Right forelimb (tissue), 1 donor: ENCODE measurements at regions not wholly inside any gene's neighbourhood (a gene's known extent, or its start where the extent isn't known, plus 50 kb on each side); places are given as distances from the start of the nearest gene placed in this dataset.
"Not testable (repeated sequence)": the region's sequence is repeated elsewhere in the genome, so short reads cannot be mapped to it uniquely, and the experiment has no call there.

Experiments used
- DNase-seq: peaks from one replicate; pipeline ENCODE4 v3.0.0-alpha.2; 2018

DNA sequence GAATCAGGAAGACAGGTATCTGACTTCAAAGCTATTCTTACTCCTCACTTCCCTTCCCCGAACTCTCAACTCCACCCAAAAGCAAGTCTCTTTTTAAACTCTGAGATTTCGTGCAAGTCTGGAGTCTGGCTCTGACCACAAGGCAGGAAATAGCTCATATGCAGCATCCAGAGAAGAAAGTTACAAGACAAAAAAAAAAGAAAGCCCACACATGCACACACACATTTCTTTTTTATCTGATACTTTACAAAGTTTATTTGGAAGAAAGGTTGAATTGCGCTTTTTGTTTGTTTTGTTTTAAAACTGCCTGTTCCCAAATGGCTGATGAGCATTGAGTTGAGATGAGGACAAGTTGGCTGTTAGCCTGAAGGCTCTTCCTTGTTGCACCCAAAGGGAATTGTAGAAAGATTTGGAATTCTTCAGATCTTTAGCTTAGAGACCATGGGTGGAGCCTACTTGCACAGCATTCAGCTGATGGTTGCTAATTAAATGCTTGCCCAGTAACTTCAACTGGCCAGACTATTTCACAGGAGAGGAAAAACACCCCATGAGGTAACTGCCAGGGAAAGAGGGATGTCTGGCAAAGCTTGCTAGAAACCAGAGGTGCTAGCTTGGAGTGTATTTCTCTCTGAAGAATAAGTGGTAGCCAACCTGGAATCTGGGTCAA is 490.3 kb downstream of the TTLL7 start:
- no peak for DNase-seq

DNA sequence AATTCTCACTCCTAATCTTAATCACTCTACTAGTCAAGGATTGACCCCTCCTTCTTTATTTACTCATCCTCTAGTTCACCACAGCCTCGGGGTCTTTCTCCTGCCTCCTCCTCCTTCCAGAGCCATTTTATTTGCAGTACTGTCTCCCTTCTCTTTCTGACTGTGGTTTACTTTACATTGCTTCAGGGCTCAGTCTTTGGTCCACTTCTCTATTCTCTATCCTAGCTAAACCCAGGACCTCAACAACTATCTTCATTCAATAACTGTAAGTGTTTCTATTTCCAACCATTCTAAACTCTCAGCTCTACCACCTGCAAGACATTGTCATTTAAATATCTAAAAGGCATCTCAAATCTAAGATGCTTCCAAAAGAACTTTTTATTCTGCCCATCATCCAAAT is 493.8 kb downstream of the TTLL7 start:
- DNase-seq = no peak

DNA sequence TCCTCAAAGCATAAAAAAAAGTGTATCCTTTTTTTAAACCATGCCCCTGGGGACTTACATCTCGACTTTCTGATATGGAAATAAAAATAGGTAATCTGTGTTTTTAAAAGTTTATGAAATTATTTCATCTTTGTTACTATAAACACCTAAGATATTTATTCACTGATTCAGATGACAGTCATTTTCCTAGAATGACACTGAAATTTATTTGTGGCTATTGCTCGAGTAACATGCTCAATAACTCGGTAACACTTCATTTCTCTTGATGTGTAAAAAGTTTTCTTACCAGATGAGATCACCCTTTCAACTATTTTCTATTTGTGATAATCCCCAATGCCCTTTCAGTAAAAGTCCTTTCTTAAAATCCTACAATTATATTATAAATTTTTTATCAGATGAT is 495.8 kb downstream of the TTLL7 start:
- no peak for DNase-seq

DNA sequence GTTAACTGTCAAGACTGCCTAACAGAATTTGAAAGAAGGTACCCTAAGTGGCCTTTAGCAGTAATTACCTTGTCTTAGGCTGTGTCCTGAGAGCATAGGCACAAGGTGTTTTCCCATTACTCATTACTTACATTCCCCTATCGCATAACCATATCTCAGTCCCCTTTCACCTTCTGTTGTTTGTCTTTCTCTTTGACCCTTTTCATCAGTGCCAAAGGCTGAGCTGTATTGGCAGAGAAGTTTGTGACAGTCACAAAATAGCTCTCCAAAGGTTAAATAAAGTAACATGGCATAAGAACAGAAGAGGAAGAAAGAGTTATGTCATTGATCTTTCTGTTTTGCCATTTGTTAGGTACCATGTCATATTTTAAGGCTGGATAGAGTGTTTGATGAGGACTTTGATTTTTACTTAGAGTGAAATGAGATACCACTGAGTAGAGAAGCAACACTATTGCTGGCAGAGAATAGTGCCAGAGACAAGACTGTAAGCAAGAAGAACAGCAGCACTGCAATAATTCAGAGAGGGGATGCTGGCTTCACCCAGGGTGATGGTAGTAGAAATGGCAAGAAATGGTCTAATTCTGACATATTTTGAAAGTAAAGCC is 497.8 kb downstream of the TTLL7 start:
- no peak for DNase-seq

DNA sequence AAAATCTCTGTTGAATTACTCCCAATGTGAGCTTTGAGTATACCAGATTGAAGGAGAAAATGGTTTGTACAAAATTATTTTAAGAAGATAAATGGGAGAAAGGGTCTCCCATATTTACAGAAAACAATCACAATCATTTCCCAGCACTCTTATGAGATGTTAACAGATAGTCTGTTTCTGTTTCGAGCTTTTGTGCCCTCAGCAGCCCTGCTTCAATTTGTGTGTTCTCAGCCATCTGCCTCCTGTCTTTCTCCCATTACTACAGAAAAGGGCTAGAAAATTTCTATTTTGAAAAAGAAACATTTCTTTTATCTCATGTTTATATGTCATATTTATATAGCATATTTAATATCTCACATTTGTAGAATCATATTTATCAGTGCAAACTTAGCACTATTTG is 498.4 kb downstream of the TTLL7 start:
- no peak for DNase-seq

DNA sequence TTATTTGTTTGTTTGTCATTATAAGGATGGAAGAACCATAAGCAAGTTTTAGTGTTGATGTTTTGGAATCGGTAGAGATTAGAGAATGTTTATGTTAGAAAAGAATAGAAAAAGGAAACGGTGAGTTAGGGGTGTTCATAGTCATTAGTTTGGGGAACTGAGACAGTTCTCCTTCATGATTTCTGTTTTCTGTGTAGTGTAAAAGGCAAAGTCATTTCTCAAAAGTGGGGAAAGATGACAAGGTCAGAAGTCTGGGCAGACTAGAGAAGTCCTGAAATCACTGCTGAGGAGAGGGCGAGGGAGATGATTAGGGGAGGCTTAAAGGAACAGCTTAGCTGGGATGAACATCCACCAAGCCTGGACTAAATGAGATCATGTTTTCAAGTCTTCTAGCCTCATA is 498.9 kb downstream of the TTLL7 start:
- DNase-seq = no peak

DNA sequence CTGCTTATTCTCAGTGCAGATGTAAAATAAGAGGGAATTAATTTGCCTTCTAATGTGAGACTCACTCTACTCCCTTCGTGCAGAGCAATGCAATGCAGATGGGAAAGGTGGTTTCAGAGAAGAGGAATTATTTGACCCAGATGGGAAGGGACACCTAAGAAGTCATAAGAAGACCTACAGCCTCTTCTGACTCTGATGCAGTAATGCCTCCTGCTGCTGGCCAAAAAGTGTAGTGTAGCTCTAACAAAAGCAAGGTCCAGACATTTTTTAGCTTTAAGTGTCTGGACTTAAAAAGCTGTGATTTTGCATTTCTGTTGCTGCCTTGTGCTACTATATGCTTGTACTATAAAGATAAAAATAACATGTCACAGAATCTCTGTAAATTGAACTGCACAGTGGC is 501.4 kb downstream of the TTLL7 start:
- no peak for DNase-seq

DNA sequence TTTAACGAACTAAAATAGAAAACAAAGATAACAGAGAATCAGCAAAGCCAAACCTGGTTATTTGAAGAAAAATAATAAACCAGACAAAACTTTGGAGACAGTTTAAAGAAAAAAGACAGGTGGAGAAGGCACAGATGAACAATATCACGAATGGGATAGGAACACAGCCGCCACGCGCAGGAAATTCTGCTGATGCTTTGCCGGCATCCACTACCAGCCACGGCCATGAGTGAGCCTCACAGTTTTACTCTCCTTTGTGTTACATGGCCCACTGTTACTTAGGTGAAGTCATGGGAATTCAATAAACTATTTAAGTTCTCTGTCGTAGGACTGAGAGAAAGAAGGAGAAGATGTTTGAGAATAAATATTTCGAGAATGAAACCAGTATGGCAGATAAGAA is 503.4 kb downstream of the TTLL7 start:
- DNase-seq = no peak

DNA sequence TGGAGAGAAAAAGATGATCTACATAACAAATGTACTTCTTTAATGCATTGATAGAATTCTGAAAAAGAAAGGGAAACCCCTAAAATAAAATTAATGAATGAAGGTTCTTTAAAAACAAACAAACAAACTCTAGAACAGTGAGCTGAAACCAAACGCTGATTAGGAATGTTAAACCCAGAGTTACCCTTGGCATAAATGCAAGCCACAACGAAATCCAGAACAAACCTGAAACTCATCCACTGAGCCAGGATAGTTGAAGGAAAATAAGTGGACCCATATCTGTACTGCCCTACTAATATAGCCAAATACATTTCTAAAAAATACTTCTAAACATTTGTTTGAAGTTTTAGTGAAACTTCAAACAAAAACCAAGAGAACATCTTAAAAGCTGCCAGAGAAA is 505.3 kb downstream of the TTLL7 start:
- DNase-seq = no peak

DNA sequence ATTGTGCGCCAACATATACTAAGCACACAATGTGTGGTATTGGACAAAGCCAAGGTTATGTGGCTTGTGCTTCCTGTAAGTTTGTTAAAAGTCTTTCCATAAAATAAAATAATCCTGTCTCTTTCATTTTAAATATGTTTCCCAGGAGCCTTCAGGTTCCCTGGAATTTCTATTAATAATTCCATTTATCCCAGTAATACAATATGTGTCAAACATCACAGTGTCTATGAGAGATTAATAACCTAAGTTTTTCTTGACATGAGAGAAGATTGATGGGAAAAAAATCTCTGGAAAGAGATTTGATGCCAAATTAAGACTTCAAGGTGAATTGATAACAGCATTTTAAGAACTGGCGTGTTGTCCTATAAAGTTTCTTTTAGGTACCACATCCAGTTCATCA is 507.0 kb downstream of the TTLL7 start:
- DNase-seq = no peak

DNA sequence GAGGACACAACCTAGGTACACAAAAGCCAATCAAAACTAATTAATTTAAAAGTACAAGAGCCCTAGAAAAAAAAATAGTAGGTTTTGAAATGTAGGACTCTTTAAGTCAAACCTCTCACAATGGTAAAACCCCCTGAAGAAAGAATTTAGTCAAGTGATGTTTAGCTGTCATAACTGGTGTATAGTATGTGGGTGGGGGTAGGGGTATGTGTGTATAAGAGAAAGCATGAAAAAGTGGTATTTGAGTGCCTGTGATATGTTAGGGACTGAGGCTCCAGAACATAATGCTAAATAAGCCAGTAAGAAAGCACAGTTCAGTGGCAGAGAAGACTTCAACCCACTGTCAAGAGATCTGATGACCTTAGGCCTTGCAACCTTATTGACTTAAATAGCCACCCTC is 507.9 kb downstream of the TTLL7 start:
- DNase-seq = no peak

DNA sequence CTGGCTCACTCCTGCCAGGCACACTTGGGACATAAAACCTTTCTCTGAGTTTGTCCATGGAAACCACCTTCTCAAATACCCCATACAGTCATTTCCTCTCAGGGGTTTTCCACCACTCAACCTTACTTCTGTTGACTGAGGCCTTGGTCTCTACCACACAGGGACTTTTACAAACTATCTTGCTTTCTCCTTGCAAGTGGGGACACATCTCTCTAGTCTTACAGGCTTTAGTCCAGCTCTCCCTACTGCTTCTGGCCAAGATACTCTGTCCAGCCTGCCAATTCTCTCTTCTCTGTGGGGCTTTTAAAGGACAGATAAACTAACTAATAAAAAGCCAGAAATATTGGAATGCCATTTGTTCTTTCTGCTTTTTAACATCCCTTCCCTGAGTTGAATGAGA is 510.8 kb downstream of the TTLL7 start:
- DNase-seq = not testable (repeated sequence)

DNA sequence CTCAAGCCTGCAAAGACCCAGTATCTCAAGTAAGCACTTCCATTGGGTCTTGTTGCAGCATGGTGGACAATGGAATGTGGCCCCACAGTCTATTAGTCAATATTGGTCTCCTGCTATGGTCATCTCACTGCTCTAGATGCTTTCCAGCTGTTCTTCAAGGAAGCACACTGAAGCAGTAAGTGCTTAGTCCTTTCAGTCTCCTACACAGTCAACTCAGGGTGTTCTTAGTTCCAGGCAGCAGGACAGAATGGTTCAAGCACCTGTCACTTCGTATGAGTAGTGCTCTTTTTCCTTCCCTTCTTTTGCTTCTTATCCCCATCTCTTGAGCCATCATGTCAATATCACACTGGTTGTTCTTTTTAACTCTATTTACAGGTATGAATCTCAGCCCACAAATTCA is 511.5 kb downstream of the TTLL7 start:
- DNase-seq = not testable (repeated sequence)

DNA sequence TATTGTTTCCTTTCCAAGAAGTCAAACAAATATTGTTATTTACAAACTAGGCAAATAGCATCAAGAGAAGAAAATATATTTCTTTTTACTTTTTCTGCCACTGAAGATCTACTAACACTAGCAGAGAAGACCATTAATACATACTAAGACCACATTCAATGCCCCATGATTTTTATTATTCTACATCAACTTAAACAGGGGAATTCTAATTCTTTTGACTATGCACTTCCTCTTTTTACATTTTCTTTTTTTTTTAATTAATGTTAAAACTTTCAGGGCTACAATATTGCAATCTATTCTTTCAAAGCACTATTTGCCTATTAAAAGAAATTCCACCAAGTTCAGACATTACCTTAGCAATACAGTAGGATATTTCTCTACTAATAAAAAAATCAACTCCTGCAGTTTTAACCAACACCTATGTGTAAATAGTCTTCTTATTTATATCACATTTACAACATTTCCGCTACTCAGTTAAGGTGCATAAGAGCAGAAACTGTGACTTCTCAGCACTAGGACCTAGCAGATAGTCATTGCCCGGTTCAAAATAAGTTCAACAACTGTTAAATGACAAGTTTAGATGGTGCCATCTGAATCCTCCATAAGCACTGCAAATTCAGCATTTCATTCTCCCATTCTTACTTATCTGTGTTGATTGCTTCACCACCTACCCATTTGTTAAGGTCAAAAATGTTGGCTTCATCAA is 513.5 kb downstream of the TTLL7 start:
- DNase-seq = not testable (repeated sequence)

DNA sequence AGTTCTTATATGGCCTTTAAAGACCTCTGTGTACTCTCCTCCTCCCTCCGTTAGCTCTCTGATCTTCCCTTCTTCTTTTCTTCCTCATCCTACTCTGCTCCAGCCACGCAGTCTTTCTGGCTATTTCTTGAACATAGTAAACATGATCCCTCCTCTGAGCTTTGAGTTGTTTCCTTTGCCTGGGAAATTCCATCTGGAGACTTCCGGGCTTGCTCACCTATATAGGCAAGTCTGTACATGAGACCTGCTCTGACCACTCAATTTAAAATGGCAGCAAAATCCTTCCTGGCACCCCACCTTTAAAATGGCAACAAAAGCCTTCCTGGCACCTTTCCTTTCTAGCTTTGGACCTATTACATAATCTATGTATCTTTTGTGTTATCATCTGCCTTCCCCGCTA is 517.6 kb downstream of the TTLL7 start:
- DNase-seq = not testable (repeated sequence)

DNA sequence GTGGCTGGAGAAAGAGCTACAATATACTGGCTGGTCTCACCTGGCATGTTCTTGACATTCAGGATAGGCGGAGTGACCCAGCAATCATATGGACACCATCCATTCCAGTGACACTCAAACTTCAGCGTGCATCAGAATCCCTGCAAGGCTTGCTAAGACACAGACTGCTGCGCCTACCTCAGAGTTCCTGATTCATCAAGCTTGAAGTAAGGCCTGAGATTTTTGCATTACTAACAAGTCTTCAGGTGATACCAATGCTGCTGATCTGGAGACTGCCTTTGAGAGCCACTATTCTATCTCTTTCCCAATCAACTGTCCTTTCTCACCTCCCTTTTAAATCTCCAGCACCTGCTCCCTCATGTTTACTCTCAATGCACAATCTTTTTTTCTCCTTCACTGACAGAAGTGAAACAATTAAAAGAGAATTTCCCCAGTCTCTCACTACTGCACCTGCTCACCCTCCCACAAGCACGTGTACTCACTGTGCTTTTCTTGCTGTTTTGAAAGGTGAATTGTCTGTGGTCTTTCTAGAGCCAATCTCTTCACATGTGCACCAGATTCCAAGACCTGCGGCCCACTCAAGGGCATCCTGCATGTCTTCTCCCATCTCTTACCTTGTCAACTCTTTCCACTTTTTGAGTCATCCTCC is 519.2 kb downstream of the TTLL7 start:
- DNase-seq = not testable (repeated sequence)

DNA sequence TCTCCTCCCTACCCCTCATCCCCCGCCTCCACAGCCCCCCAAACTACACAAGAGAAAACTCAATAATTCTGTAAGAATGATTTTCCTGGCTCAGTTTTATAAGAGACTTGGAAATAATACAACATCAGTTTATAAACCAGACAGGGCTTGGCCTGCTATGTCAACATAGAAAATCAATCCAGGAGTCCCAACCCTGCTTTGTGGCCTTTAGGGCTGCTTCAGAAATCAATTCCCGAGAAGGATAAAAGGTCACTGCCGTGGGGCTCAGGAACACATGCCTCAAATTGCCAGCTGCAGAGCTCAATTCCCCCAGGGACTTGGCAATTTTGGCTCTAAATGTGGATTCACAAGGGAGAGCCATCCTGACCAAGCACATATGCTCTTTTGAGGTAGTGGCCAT is 520.8 kb downstream of the TTLL7 start:
- not testable (repeated sequence) for DNase-seq

DNA sequence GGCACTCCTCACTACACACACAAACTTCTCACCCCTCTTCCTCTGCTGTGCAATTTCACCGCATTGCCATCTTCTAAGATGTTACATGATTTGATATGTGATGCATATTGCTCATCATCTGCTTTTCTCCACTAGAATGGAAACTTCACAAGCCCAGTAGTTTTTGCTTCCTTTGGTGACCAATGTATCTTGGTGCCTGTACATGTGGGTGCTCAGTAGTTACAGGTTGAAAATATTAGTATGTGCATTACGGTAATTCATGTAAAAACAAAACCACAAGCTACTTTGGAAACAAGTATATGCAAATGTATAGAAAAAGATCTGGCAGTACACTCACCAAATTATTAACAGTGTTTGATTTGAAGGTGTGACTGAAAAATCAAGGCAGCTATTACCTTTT is 522.4 kb downstream of the TTLL7 start:
- DNase-seq = not testable (repeated sequence)

DNA sequence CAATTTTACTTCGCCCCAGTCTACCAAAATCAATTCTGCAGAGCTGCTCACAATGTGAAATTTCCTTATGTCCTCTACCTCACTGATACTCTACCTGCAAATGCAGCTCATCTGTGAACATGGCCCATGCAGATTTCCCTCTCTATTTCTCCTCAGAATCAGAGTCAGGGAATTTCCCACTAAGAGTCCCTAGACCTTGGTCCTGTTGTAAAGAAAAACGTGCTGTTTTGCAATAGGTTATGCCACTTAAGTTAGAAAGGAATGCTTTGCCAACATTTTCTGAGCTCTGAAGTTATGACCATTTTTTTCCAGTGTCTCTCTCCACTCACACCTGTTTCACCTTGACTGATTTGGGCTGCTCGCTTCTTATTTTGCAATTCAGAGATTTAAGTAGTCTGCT is 524.0 kb downstream of the TTLL7 start:
- not testable (repeated sequence) for DNase-seq

DNA sequence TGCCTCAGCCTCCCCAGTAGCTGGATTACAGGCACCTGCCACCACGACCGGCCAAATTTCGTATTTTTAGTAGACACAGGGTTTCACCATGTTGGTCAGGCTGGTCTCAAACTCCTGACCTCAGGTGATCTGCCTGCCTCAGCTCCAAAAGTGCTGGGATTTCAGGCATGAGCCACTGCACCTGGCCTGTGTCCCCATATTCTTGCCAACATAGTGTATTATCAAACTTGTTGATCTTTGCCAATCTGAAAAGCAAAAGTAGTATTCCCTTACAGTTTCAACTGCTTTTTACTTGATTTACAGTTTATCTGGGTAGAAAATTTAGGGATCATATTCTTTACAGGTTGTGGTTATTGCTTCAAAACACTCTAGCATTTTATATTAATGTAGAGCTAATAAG is 524.9 kb downstream of the TTLL7 start:
- not testable (repeated sequence) for DNase-seq

DNA sequence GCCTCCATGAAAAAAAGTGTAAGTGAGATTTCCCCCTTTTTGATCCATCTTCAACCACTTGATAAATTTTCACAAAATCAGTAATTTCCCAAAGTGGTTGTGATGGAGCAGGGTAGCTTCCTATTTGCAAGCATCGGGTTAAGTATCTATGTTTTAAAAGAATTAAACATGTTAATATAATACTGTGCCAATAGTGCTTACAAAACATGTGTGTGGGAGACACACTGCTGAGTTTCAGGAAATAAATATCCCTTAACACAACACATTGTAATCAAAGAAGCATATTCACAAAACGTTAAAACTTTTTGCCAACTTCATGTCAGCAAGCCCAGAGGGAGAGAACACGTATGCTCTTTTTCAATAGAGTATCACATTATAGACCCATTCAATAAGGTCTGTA is 526.9 kb downstream of the TTLL7 start:
- DNase-seq = not testable (repeated sequence)

DNA sequence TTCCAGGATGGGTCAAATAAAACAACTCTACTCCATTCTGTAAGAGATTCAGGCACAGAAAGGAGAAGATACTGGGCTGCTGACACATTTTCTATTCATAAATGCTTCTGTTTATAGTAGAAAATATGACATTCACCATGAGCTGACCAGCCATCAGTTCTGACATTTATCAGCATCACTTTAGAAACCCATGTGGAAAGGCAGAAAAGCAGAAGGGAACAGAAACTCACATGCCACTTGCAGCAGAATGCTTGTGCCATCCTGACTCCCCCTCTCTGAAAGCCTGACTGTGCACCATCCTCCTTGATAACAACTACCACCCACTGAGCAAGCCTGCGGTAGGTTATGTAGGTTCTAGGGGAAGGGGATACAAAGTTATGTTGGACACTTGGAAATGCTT is 527.7 kb downstream of the TTLL7 start:
- DNase-seq = not testable (repeated sequence)

DNA sequence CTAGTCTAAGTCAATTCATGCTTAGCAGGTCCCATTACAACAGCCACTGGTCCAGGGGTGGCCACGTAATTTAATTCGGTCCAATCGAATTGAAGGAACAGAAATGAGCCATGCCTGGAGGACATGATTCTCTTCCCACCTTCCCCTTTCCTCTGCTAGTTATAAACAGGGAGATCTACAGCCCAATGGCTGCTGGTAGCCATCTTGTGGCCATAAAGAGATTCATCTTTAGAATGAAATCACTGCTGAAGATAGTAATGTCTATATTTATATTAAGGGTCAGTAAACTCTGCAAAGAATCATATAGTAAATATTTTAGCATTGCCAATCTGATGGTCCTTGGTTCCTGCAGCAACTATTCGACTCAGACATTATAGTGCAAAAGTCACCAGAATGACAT is 530.6 kb downstream of the TTLL7 start:
- not testable (repeated sequence) for DNase-seq

DNA sequence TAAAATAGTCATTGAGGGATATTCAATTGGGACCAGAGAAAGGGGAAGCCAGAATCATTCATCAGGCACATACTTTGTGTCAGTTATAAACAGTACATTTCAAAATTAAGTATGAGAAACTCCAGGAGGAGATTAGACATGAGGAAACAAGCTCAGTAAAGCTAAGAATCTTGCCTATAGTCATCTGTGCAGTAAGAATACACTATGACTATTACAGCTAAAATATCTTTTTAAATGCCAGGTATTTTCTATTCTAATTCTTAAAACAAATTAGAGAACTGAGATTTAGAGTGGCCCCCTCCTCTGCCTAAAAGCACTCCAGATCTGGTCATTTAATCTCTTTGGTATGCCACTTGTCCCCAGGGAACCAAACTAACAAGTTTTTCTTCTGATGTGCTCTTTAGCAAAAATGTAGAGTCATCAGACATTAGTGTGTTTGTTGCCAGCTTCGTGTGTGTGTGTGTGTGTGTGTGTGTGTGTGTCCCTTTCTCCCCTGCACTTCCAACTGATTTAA is 541.1 kb downstream of the TTLL7 start:
- DNase-seq = not testable (repeated sequence)
